ENCODE measurements at regions not wholly inside any gene's neighbourhood (a gene's known extent, or its start where the extent isn't known, plus 50 kb on each side); places are given as distances from the start of the nearest gene placed in this dataset.

- no peak overlapping the region for H3K4ac ChIP-seq (ENCODE audit: low read depth, low read length)
- H4K5ac ChIP-seq (ENCODE audit: low read depth, low read length): no peak overlapping the region
- H3K9me3 ChIP-seq (ENCODE audit: control insufficient read depth, insufficient read depth, low read length): peaks cover 38% of the 10 kb centered on the region
- no peak overlapping the region for H3K4me2 ChIP-seq (ENCODE audit: low read depth, low read length)
- no peak overlapping the region for H4K8ac ChIP-seq (ENCODE audit: low read depth in 2 of 2, low read length in 2 of 2)
- H2BK120ac ChIP-seq (ENCODE audit: low read depth, low read length): no peak overlapping the region
- H3K9me1 ChIP-seq (ENCODE audit: insufficient read depth, low read length): no peaks in the 10 kb centered on the region
- no TSS peak for BruUV-seq (replicated peaks)
- no peaks in the 10 kb centered on the region for H3K4me1 ChIP-seq (ENCODE audit: control insufficient read depth, insufficient read depth, low read length)
- DNase-seq (no peak), ATAC-seq (ENCODE audit: low read depth) (no peak)
- no peak for TF ChIP-seq MAFK (IDR thresholded peaks at IDR 0.05; ENCODE audit: low read depth, low read length)
- no peak for TF ChIP-seq RAD21 (IDR thresholded peaks at IDR 0.05; ENCODE audit: low read length)
- in situ Hi-C loops (cut with MboI; ENCODE audit: low sequenced_read_pairs): no loop called here
- no peak overlapping the region for H2BK5ac ChIP-seq (ENCODE audit: low read depth, low read length, poor library complexity, severe bottlenecking)
- ChIA-PET CTCF (no interaction called here), POLR2A (ENCODE audit: unreplicated experiment) (no interaction called here)
- no peaks in the 10 kb centered on the region for H3K79me1 ChIP-seq (ENCODE audit: low read depth in 1 of 2, low read length in 2 of 2)
- no peaks in the 10 kb centered on the region for H3K36me3 ChIP-seq (ENCODE audit: control insufficient read depth, insufficient read depth, low read length)
- dilution Hi-C loops (cut with HindIII; ENCODE audit: low sequenced_read_pairs, unreplicated experiment): no loop called here
- intact Hi-C loops (cut with micrococcal nuclease): no loop called here
- H3K4me3 ChIP-seq (ENCODE audit: insufficient read depth, low read depth, low read length): no peak overlapping the region
- H2AK5ac ChIP-seq (ENCODE audit: low read depth, low read length): no peak overlapping the region
- no peak overlapping the region for H2AFZ ChIP-seq (replicated peaks; ENCODE audit: low read length, poor library complexity)
- H2AK9ac ChIP-seq (replicated peaks; ENCODE audit: low read depth, low read length, poor library complexity): no peak overlapping the region
- no peak overlapping the region for H3K23ac ChIP-seq (ENCODE audit: low read depth, low read length)
- no peak overlapping the region for H2BK15ac ChIP-seq (ENCODE audit: low read depth, low read length)
- H3K27ac ChIP-seq (ENCODE audit: insufficient read depth, low read length): no peak overlapping the region
- H4K20me1 ChIP-seq (ENCODE audit: insufficient read depth, low read length): no peaks in the 10 kb centered on the region
- no peaks in the 10 kb centered on the region for H3K27me3 ChIP-seq (ENCODE audit: control insufficient read depth, insufficient read depth, low read length)
- H3K9ac ChIP-seq (ENCODE audit: low read depth, low read length): no peak overlapping the region
- no peak overlapping the region for H4K91ac ChIP-seq (ENCODE audit: insufficient read depth, low read depth, low read length)
- no peak overlapping the region for H3K18ac ChIP-seq (ENCODE audit: low read depth, low read length)
- no peak overlapping the region for H2BK20ac ChIP-seq (ENCODE audit: low read depth, low read length)
- H3K14ac ChIP-seq (replicated peaks; ENCODE audit: low read depth, low read length): no peak overlapping the region
- H3K56ac ChIP-seq (ENCODE audit: extremely low read depth, insufficient read depth, low read length): no peak overlapping the region
These were observed 120.9 kb upstream of the SFSWAP start for GRCh38 chr12:131589966-131590365.

Data from IMR-90 (cell line).